ENCODE measurements at regions not wholly inside any gene's neighbourhood (a gene's known extent, or its start where the extent isn't known, plus 50 kb on each side); places are given as distances from the start of the nearest gene placed in this dataset.
A peak's percentile ranks its signal among the peaks of the same experiment; 100 is the strongest.

DNA sequence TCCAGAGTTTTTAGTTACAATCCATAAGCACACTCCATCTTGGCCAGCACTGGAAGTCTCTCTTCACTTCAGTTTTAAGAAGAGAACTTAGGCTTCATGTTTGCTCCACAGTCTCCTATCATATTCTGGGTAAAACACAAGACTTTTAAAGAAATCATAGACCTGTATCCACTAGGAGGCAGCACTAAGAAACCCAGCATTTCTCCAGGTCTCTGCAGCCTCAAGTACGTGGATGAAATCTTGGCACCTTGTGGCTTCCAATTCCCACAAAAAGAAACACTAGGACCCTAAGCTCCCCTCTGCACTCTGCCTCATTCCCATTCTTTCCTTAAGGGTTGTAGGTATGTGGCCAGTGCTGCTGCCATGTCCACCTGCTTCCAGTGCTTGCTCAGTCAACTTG is 367.3 kb upstream of the CASK start:
- no peak for TF ChIP-seq TCF12 (IDR thresholded peaks at IDR 0.05; ENCODE audit: low read depth)
- TF ChIP-seq RAD21 (IDR thresholded peaks at IDR 0.05; ENCODE audit: low read depth), result peak; percentile 31; the same call in 1 of the 2 replicates

DNA sequence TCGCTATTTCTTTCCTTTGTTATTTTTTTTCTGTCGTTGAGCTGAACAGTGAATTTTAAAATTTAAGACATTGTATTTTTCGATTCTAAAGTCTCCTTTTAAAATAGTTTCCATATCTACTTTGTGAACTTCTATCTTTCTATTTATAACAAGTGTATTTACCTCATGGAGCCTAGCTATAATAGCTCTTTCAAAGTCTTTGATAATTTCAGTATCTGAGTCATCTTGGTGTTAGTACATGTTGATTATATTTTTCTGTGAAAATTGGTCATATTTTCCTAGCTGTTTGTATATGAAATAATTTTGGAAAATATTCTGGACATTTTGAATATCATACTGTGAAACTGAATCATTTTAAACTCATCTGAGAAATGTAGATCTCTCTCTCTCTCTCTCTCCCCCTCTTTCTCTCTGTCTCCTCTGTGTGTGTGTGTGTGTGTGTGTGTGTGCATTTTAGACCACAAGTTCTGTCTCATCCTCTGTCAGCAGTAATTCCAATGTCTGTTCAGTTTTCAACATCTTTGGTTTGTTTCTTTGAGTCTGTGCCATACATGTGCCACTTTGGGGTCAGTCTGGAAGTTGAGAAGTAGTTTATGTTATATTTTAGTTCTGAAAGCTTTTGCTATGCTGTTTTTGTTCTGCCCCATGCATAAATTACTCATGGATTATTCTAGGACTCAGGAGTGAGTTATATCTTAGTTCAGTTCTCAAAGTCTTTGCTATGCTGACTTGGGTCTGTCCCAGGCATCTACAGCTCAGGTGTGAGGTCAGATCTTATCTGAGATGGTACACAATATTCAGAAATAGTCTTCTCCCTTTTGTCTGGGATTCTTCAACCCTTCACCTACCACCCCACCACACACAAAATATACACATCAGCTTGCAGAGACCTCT is 366.4 kb upstream of the CASK start:
- TF ChIP-seq TEAD4 (IDR thresholded peaks at IDR 0.05) (no peak), CEBPB (IDR thresholded peaks at IDR 0.05) (no peak), EGR1 (IDR thresholded peaks at IDR 0.05) (no peak), YY1 (IDR thresholded peaks at IDR 0.05; ENCODE audit: low read depth) (no peak), TAF1 (IDR thresholded peaks at IDR 0.05; ENCODE audit: low read depth) (no peak), EP300 (IDR thresholded peaks at IDR 0.05; ENCODE audit: borderline replicate concordance) (no peak), FOXM1 (IDR thresholded peaks at IDR 0.05; ENCODE audit: borderline replicate concordance, low read depth) (no peak)
- TF ChIP-seq, protein P1, sequence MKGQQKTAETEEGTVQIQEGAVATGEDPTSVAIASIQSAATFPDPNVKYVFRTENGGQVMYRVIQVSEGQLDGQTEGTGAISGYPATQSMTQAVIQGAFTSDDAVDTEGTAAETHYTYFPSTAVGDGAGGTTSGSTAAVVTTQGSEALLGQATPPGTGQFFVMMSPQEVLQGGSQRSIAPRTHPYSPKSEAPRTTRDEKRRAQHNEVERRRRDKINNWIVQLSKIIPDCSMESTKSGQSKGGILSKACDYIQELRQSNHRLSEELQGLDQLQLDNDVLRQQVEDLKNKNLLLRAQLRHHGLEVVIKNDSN (IDR thresholded peaks at IDR 0.05), result no peak

DNA sequence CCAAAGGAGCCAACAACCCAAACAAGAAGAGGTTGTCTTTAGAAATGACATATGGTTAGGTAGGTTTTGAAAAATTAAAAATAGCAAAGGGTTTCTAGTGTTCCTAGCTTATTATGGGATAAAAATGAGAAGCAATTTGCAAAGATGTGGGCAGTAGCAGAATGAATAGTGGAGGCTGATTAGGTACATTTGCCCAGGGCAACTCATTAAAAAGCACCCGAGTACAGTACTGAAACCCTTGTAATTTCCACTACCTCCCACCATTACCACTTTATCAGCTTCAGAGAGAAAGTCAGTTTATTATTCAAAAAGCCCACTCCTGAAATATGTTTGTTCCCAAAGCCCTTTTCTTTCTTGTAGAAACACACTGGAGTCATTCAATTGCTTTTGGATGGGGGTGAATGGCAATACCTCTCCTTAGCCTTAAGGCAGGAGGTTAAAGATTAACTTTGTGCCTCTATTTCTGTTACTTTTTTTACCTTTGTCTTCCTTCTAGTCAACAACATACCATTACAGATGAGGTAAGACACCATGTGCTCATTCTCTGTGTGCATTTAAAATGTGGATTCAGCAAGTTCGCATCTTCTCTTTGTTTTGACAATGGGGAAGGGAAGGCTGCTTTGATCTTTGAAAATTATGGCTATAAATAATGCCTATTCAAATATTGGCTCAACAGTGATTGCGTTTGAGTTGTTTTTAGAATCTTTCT is 353.8 kb upstream of the CASK start:
- TF ChIP-seq TAF1 (IDR thresholded peaks at IDR 0.05; ENCODE audit: low read depth), result no peak
- no peak for TF ChIP-seq FOXM1 (IDR thresholded peaks at IDR 0.05; ENCODE audit: borderline replicate concordance, low read depth)
- no peak for TF ChIP-seq YY1 (IDR thresholded peaks at IDR 0.05; ENCODE audit: low read depth)
- TF ChIP-seq, protein P2, sequence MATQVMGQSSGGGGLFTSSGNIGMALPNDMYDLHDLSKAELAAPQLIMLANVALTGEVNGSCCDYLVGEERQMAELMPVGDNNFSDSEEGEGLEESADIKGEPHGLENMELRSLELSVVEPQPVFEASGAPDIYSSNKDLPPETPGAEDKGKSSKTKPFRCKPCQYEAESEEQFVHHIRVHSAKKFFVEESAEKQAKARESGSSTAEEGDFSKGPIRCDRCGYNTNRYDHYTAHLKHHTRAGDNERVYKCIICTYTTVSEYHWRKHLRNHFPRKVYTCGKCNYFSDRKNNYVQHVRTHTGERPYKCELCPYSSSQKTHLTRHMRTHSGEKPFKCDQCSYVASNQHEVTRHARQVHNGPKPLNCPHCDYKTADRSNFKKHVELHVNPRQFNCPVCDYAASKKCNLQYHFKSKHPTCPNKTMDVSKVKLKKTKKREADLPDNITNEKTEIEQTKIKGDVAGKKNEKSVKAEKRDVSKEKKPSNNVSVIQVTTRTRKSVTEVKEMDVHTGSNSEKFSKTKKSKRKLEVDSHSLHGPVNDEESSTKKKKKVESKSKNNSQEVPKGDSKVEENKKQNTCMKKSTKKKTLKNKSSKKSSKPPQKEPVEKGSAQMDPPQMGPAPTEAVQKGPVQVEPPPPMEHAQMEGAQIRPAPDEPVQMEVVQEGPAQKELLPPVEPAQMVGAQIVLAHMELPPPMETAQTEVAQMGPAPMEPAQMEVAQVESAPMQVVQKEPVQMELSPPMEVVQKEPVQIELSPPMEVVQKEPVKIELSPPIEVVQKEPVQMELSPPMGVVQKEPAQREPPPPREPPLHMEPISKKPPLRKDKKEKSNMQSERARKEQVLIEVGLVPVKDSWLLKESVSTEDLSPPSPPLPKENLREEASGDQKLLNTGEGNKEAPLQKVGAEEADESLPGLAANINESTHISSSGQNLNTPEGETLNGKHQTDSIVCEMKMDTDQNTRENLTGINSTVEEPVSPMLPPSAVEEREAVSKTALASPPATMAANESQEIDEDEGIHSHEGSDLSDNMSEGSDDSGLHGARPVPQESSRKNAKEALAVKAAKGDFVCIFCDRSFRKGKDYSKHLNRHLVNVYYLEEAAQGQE (IDR thresholded peaks at IDR 0.05; ENCODE audit: low read depth), result no peak
- TF ChIP-seq, protein P3, sequence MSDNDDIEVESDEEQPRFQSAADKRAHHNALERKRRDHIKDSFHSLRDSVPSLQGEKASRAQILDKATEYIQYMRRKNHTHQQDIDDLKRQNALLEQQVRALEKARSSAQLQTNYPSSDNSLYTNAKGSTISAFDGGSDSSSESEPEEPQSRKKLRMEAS (IDR thresholded peaks at IDR 0.05), result no peak
- TF ChIP-seq, protein P1 (IDR thresholded peaks at IDR 0.05), result no peak

DNA sequence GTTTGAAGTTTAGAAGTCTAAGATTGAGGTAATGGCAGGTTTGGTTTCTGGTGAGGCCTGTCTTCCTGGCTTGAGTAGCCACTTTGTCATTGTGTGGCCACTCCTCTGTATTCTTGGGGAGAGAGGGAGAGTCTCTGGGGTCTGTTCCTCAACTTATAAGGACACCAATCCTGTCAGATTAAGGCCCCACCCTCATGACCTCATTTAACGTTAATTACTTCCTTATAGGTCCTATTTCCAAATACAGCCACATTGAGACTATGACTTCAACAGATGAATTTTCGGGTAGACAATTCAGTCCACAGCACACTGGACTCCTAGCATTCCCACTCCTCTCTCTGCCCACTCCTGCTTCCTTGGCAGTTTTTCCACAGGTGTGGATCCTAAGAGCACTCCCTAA is 350.8 kb upstream of the CASK start:
- TF ChIP-seq CREB1 (IDR thresholded peaks at IDR 0.05; ENCODE audit: low read depth), result no peak
- no peak for TF ChIP-seq EGR1 (IDR thresholded peaks at IDR 0.05)
- TF ChIP-seq, protein P3 (IDR thresholded peaks at IDR 0.05), result no peak
- no peak for TF ChIP-seq TEAD4 (IDR thresholded peaks at IDR 0.05)
- TF ChIP-seq TAF1 (IDR thresholded peaks at IDR 0.05; ENCODE audit: low read depth), result no peak
- no peak for TF ChIP-seq RAD21 (IDR thresholded peaks at IDR 0.05; ENCODE audit: low read depth)
- TF ChIP-seq FOXM1 (IDR thresholded peaks at IDR 0.05; ENCODE audit: borderline replicate concordance, low read depth), result no peak
- TF ChIP-seq, protein P1 (IDR thresholded peaks at IDR 0.05), result no peak
- no peak for TF ChIP-seq YY1 (IDR thresholded peaks at IDR 0.05; ENCODE audit: low read depth)
- no peak for TF ChIP-seq TCF12 (IDR thresholded peaks at IDR 0.05; ENCODE audit: low read depth)
- TF ChIP-seq CEBPB (IDR thresholded peaks at IDR 0.05), result no peak
- no peak for TF ChIP-seq NFIC (IDR thresholded peaks at IDR 0.05)
- TF ChIP-seq, protein P2 (IDR thresholded peaks at IDR 0.05; ENCODE audit: low read depth), result no peak
- TF ChIP-seq EP300 (IDR thresholded peaks at IDR 0.05; ENCODE audit: borderline replicate concordance), result no peak
- no peak for TF ChIP-seq ZBTB7A (IDR thresholded peaks at IDR 0.05; ENCODE audit: low read depth)

DNA sequence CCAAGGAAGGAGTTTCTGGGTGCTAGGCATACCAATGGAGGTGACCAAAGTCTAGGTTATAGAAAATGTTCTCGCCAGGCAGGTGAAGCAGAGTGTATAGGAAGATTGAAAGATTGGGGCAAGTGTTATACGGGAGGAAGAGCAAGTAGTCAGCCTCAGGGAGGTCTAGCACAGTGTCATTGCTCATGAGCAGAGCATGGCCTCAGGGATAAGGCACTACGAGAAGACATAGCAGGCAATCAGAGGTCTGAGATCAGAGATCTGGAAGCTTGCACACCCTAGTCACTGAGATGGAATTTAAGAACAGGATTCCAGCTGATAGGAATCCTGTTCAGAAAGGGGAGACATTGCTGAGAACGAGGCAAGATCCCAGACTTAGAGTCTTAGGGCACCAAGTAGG is 350.0 kb upstream of the CASK start:
- TF ChIP-seq EGR1 (IDR thresholded peaks at IDR 0.05) (no peak), RAD21 (IDR thresholded peaks at IDR 0.05; ENCODE audit: low read depth) (no peak), TCF12 (IDR thresholded peaks at IDR 0.05; ENCODE audit: low read depth) (no peak), NFIC (IDR thresholded peaks at IDR 0.05) (no peak), TAF1 (IDR thresholded peaks at IDR 0.05; ENCODE audit: low read depth) (no peak), CEBPB (IDR thresholded peaks at IDR 0.05) (no peak), CREB1 (IDR thresholded peaks at IDR 0.05; ENCODE audit: low read depth) (no peak)
- TF ChIP-seq, protein P1 (IDR thresholded peaks at IDR 0.05), result no peak
